ENCODE measurements at regions not wholly inside any gene's neighbourhood (a gene's known extent, or its start where the extent isn't known, plus 50 kb on each side); places are given as distances from the start of the nearest gene placed in this dataset.
A peak's percentile ranks its signal among the peaks of the same experiment; 100 is the strongest.

GRCh38 chr7:110142939-110143526 lies 947.9 kb upstream of the LRRN3 start:
- Histone ChIP-seq H3K27ac (ENCODE audit: low read length) (no peak overlapping the region), H3K9me2 (replicated peaks; ENCODE audit: low read length) (no peaks in the 10 kb centered on the region)
- POLR2A ChIA-PET (ENCODE audit: unreplicated experiment), result no interaction called here

GRCh38 chr7:110144599-110144998 lies 946.3 kb upstream of the LRRN3 start:
- H3K9me3 ChIP-seq (ENCODE audit: low read length), result no peaks in the 10 kb centered on the region
- no TSS peak for BruUV-seq (replicated peaks)
- no peak overlapping the region for H3K9ac ChIP-seq (ENCODE audit: low read length)
- no peaks in the 10 kb centered on the region for H3K4me1 ChIP-seq (ENCODE audit: insufficient read depth, low read length)
- no peaks in the 10 kb centered on the region for H3K9me2 ChIP-seq (replicated peaks; ENCODE audit: low read length)
- no peaks in the 10 kb centered on the region for H3K36me3 ChIP-seq (ENCODE audit: low read depth, low read length)
- H3K4me2 ChIP-seq (ENCODE audit: low read length), result no peak overlapping the region
- no peak for ATAC-seq
- DNase-seq, result no peak
- no peaks in the 10 kb centered on the region for H3K27me3 ChIP-seq (ENCODE audit: low read length)
- H3K27ac ChIP-seq (ENCODE audit: low read length), result no peak overlapping the region
- no peaks in the 10 kb centered on the region for H4K20me1 ChIP-seq (ENCODE audit: low read length)
- no peaks in the 10 kb centered on the region for H3F3A ChIP-seq (ENCODE audit: low read length, unreplicated experiment)
- H3K79me2 ChIP-seq (ENCODE audit: low read length), result no peaks in the 10 kb centered on the region
- ChIA-PET POLR2A (ENCODE audit: unreplicated experiment) (no interaction called here), CTCF (no interaction called here)
- no peak overlapping the region for H2AFZ ChIP-seq (ENCODE audit: low read length)
- intact Hi-C loops (cut with micrococcal nuclease), result no loop called here
- no peak for TF ChIP-seq EZH2 (IDR thresholded peaks at IDR 0.05; ENCODE audit: low read length, unreplicated experiment)
- TF ChIP-seq EZH2phosphoT487 (IDR thresholded peaks at IDR 0.05; ENCODE audit: borderline replicate concordance, low read length), result no peak
- TF ChIP-seq, protein P1, sequence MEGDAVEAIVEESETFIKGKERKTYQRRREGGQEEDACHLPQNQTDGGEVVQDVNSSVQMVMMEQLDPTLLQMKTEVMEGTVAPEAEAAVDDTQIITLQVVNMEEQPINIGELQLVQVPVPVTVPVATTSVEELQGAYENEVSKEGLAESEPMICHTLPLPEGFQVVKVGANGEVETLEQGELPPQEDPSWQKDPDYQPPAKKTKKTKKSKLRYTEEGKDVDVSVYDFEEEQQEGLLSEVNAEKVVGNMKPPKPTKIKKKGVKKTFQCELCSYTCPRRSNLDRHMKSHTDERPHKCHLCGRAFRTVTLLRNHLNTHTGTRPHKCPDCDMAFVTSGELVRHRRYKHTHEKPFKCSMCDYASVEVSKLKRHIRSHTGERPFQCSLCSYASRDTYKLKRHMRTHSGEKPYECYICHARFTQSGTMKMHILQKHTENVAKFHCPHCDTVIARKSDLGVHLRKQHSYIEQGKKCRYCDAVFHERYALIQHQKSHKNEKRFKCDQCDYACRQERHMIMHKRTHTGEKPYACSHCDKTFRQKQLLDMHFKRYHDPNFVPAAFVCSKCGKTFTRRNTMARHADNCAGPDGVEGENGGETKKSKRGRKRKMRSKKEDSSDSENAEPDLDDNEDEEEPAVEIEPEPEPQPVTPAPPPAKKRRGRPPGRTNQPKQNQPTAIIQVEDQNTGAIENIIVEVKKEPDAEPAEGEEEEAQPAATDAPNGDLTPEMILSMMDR (conservative IDR thresholded peaks at IDR 0.05; ENCODE audit: low read depth, low read length), result no peak
- no peak overlapping the region for H3K4me3 ChIP-seq (ENCODE audit: low read length)

More at GRCh38 chr7:110142939-110143526, 947.9 kb upstream of the LRRN3 start:
- no peaks in the 10 kb centered on the region for H4K20me1 ChIP-seq (ENCODE audit: low read length)
- TF ChIP-seq EZH2phosphoT487 (IDR thresholded peaks at IDR 0.05; ENCODE audit: borderline replicate concordance, low read length) (no peak), EZH2 (IDR thresholded peaks at IDR 0.05; ENCODE audit: low read length, unreplicated experiment) (no peak)
- TF ChIP-seq, protein P1 (conservative IDR thresholded peaks at IDR 0.05; ENCODE audit: low read depth, low read length), result no peak
- H3K9ac ChIP-seq (ENCODE audit: low read length), result no peak overlapping the region
- no peaks in the 10 kb centered on the region for H3K79me2 ChIP-seq (ENCODE audit: low read length)
- no peak overlapping the region for H3K4me2 ChIP-seq (ENCODE audit: low read length)
- BruUV-seq (replicated peaks), result no TSS peak
- no peak for DNase-seq
- H3K36me3 ChIP-seq (ENCODE audit: low read depth, low read length), result no peaks in the 10 kb centered on the region
- no peaks in the 10 kb centered on the region for H3F3A ChIP-seq (ENCODE audit: low read length, unreplicated experiment)
- H3K4me1 ChIP-seq (ENCODE audit: insufficient read depth, low read length), result no peaks in the 10 kb centered on the region
- H3K27me3 ChIP-seq (ENCODE audit: low read length), result no peaks in the 10 kb centered on the region
- intact Hi-C loops (cut with micrococcal nuclease), result no loop called here
- CTCF ChIA-PET, result no interaction called here
- no peak for ATAC-seq
- no peak overlapping the region for H3K4me3 ChIP-seq (ENCODE audit: low read length)
- H3K9me3 ChIP-seq (ENCODE audit: low read length), result no peaks in the 10 kb centered on the region
- no peak overlapping the region for H2AFZ ChIP-seq (ENCODE audit: low read length)

DNA sequence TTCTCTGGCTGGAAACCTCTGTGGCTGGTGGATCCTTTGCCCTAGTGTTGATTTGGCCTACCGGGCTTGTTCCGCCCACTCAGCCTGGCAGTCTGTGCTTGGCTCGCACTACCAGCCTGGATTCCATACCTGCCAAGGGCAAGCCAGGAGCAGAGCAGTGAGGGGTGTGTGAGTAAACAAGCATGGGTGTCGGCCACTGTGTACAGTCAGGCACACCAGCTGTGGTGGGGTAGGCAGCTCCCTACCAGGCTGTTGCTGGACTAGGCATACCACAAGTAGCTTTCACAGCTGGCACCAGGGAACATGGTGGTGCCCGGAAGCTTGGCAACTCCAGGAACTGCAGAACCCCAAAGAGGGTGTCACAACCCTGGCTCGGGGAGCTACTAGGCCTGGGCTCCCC lies 942.9 kb upstream of the LRRN3 start:
- BruUV-seq (replicated peaks), result no TSS peak
- TF ChIP-seq, protein P1 (conservative IDR thresholded peaks at IDR 0.05; ENCODE audit: low read depth, low read length), result no peak
- POLR2A ChIA-PET (ENCODE audit: unreplicated experiment), result interaction anchor here (0.6 kb wide), 1 partner anchor 1534 kb away, joined by 3 read pairs; no protein-coding TSS in a partner anchor
- Histone ChIP-seq H3K36me3 (ENCODE audit: low read depth, low read length) (no peaks in the 10 kb centered on the region), H3K9me2 (replicated peaks; ENCODE audit: low read length) (no peaks in the 10 kb centered on the region), H3K27ac (ENCODE audit: low read length) (no peak overlapping the region), H2AFZ (ENCODE audit: low read length) (no peak overlapping the region), H3K79me2 (ENCODE audit: low read length) (no peaks in the 10 kb centered on the region), H3K4me3 (ENCODE audit: low read length) (no peak overlapping the region), H3F3A (ENCODE audit: low read length, unreplicated experiment) (no peaks in the 10 kb centered on the region), H3K9ac (ENCODE audit: low read length) (no peak overlapping the region), H3K27me3 (ENCODE audit: low read length) (no peaks in the 10 kb centered on the region), H3K4me2 (ENCODE audit: low read length) (no peak overlapping the region), H3K9me3 (ENCODE audit: low read length) (no peaks in the 10 kb centered on the region), H3K4me1 (ENCODE audit: insufficient read depth, low read length) (no peaks in the 10 kb centered on the region), H4K20me1 (ENCODE audit: low read length) (no peaks in the 10 kb centered on the region)
- CTCF ChIA-PET, result no interaction called here
- intact Hi-C loops (cut with micrococcal nuclease), result no loop called here
- ATAC-seq (peak; percentile 27; the same call in 1 of the 2 replicates), DNase-seq (no peak)

All from PC-3 (cell line).